Astrocyte of the cerebellum (primary cell): ENCODE measurements at regions not wholly inside any gene's neighbourhood (a gene's known extent, or its start where the extent isn't known, plus 50 kb on each side); places are given as distances from the start of the nearest gene placed in this dataset.
"Not testable (repeated sequence)": the region's sequence is repeated elsewhere in the genome, so short reads cannot be mapped to it uniquely, and the experiment has no call there.

ENCODE experiments used
- DNase-seq: peaks from one replicate; pipeline ENCODE4 v3.0.0-alpha.2; 2011; ENCODE audit warnings: low read depth
- H3K4me3 ChIP-seq: 2 replicates; pipeline ENCODE4 v1.5.1; 2011; ENCODE audit warnings: mild to moderate bottlenecking, low read depth, low read length, moderate library complexity
- CTCF ChIP-seq: IDR thresholded peaks from 2 replicates; pipeline ENCODE4 v1.5.1; 2012; ENCODE audit warnings: low read length, low read depth, moderate library complexity, mild to moderate bottlenecking; ENCODE audit errors: missing control alignments
- in situ Hi-C: cut with HindIII; loops from 2 replicates; pipeline ENCODE4 v1.10.0; 2017; ENCODE audit warnings: low sequenced_read_pairs

GRCh38 chr3:118637846-118638245, 396.8 kb downstream of the IGSF11 start:
- H3K4me3 ChIP-seq = no peak overlapping the region
- in situ Hi-C loops = no loop called here
- DNase-seq = no peak

GRCh38 chr3:118641608-118642007, 393.0 kb downstream of the IGSF11 start:
- in situ Hi-C loops = no loop called here
- DNase-seq = no peak
- H3K4me3 ChIP-seq = no peak overlapping the region
- no peak for TF ChIP-seq CTCF

More at GRCh38 chr3:118637846-118638245, 396.8 kb downstream of the IGSF11 start:
- no peak for TF ChIP-seq CTCF

GRCh38 chr3:118671192-118671591, 363.5 kb downstream of the IGSF11 start:
- in situ Hi-C loops = loop anchor here (10.0 kb wide), 1 partner anchor 64 kb away; no protein-coding TSS in a partner anchor

GRCh38 chr3:118675305-118675704, 359.3 kb downstream of the IGSF11 start:
- DNase-seq = no peak
- TF ChIP-seq CTCF = no peak
- H3K4me3 ChIP-seq = no peak overlapping the region
- in situ Hi-C loops = loop anchor here (10.0 kb wide), 1 partner anchor 59 kb away; no protein-coding TSS in a partner anchor

More at GRCh38 chr3:118671192-118671591, 363.5 kb downstream of the IGSF11 start:
- DNase-seq = no peak
- no peak overlapping the region for H3K4me3 ChIP-seq
- TF ChIP-seq CTCF = no peak

GRCh38 chr3:118678663-118679062, 356.0 kb downstream of the IGSF11 start:
- in situ Hi-C loops = loop anchor here (10.0 kb wide), 1 partner anchor 56 kb away; no protein-coding TSS in a partner anchor
- H3K4me3 ChIP-seq, DNase-seq: not testable (repeated sequence)

- TF ChIP-seq CTCF = no peak
- no peak overlapping the region for H3K4me3 ChIP-seq
- DNase-seq = no peak
- in situ Hi-C loops = no loop called here
Observed at GRCh38 chr3:118682921-118683320, 351.7 kb downstream of the IGSF11 start.

GRCh38 chr3:118683636-118684035, 351.0 kb downstream of the IGSF11 start:
- H3K4me3 ChIP-seq = no peak overlapping the region
- TF ChIP-seq CTCF = no peak
- in situ Hi-C loops = no loop called here
- no peak for DNase-seq
